Activated T-helper 2 cell treated with anti-CD3 and anti-CD28 coated beads, Interferon-gamma antibody, Interleukin-2, Interleukin-4, amounts not matched to agents 10 μg/mL and 5 μg/mL and 100 μg/mL, durations not matched to agents 14 hours and 24 hours and 36 hours (primary cell): ENCODE measurements at regions not wholly inside any gene's neighbourhood (a gene's known extent, or its start where the extent isn't known, plus 50 kb on each side); places are given as distances from the start of the nearest gene placed in this dataset.

Experiments used
- DNase-seq: peaks from one replicate; pipeline ENCODE4 v3.0.0; 2021; ENCODE audit warnings: low spot score
- H3K27ac Mint-ChIP-seq: one replicate; pipeline ENCODE4 v1.8.0; 2021; ENCODE audit warnings: mixed read lengths
- H3K27me3 Mint-ChIP-seq: one replicate; pipeline ENCODE4 v1.8.0; 2021; ENCODE audit warnings: low read depth, mixed read lengths
- H3K36me3 Mint-ChIP-seq: one replicate; pipeline ENCODE4 v1.8.0; 2021; ENCODE audit warnings: low read depth, mixed read lengths
- H3K4me1 Mint-ChIP-seq: one replicate; pipeline ENCODE4 v1.8.0; 2021; ENCODE audit warnings: low read depth, mixed read lengths
- H3K4me3 Mint-ChIP-seq: one replicate; pipeline ENCODE4 v1.8.0; 2021; ENCODE audit warnings: low read depth, mild to moderate bottlenecking, moderate library complexity, mixed read lengths
- H3K9me3 Mint-ChIP-seq: one replicate; pipeline ENCODE4 v1.8.0; 2021; ENCODE audit warnings: mixed read lengths
- intact Hi-C: fragments of 100-400 bp; cut with micrococcal nuclease; formaldehyde crosslinking; loops from one replicate; pipeline ENCODE4 v1.15.1; 2023

GRCh38 chr22:27490080-27490479, 311.5 kb downstream of the MN1 start:
- Mint-ChIP-seq H3K9me3 (peaks cover 13% of the 10 kb centered on the region), H3K4me1 (no peaks in the 10 kb centered on the region), H3K27me3 (no peaks in the 10 kb centered on the region), H3K4me3 (no peak overlapping the region), H3K27ac (no peak overlapping the region), H3K36me3 (no peaks in the 10 kb centered on the region)
- no peak for DNase-seq
- intact Hi-C loops, result no loop called here

DNA sequence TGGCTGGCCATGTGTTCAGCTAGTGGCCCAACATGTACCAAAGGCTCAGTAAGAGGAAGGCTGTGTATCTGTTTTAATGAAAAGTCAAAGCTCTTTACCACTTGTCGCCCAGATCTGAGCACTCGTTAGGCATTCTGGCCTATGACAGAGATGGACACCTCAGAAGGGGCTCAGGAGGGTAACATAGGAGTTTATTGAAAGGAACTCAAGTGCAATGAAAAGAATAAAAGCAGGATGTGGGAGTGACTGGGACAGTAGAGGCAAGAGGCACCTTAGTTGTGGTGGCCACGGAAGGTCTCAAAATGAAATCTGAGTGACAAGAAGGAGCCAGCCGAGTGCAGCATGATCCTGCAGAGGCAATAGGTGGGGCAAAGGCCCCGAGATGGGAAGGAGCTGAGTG, 309.7 kb downstream of the MN1 start:
- intact Hi-C loops, result no loop called here
- peaks cover 13% of the 10 kb centered on the region for H3K9me3 Mint-ChIP-seq
- no peaks in the 10 kb centered on the region for H3K36me3 Mint-ChIP-seq
- no peak for DNase-seq
- H3K27me3 Mint-ChIP-seq, result no peaks in the 10 kb centered on the region
- no peaks in the 10 kb centered on the region for H3K4me1 Mint-ChIP-seq
- H3K4me3 Mint-ChIP-seq, result no peak overlapping the region
- H3K27ac Mint-ChIP-seq, result no peak overlapping the region

- Mint-ChIP-seq H3K9me3 (peaks cover 13% of the 10 kb centered on the region), H3K4me3 (no peak overlapping the region), H3K27me3 (no peaks in the 10 kb centered on the region), H3K4me1 (no peaks in the 10 kb centered on the region), H3K36me3 (no peaks in the 10 kb centered on the region), H3K27ac (no peak overlapping the region)
- intact Hi-C loops, result no loop called here
- no peak for DNase-seq
Observed at GRCh38 chr22:27492566-27493201, 308.9 kb downstream of the MN1 start.

DNA sequence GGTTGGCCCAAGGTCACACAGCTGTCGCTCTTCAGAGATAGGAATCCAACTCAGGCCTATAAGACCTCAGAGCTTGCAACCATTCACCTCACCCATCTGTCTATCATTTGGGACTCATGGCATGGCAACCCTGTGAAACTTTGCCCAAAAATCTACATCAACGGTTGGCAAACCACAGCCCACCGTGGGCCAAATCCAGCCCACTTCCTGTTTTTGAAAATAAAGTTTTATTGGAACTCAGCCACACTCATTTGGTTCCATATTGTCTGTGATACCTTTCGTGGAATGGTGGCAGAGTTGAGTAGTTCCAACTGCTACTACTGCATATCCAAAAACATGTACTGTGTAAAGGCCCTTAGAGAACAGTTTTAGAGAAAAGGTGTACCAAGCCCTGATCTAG, 307.8 kb downstream of the MN1 start:
- Mint-ChIP-seq H3K27me3 (no peaks in the 10 kb centered on the region), H3K4me3 (no peak overlapping the region), H3K4me1 (no peaks in the 10 kb centered on the region), H3K27ac (no peak overlapping the region), H3K9me3 (peaks cover 13% of the 10 kb centered on the region), H3K36me3 (no peaks in the 10 kb centered on the region)
- intact Hi-C loops, result no loop called here
- DNase-seq, result no peak

GRCh38 chr22:27494785-27495184, 306.8 kb downstream of the MN1 start:
- intact Hi-C loops, result no loop called here
- H3K9me3 Mint-ChIP-seq, result peaks cover 13% of the 10 kb centered on the region
- H3K4me3 Mint-ChIP-seq, result no peak overlapping the region
- H3K27ac Mint-ChIP-seq, result no peak overlapping the region
- H3K27me3 Mint-ChIP-seq, result no peaks in the 10 kb centered on the region
- H3K36me3 Mint-ChIP-seq, result no peaks in the 10 kb centered on the region
- no peak for DNase-seq
- H3K4me1 Mint-ChIP-seq, result no peaks in the 10 kb centered on the region

DNA sequence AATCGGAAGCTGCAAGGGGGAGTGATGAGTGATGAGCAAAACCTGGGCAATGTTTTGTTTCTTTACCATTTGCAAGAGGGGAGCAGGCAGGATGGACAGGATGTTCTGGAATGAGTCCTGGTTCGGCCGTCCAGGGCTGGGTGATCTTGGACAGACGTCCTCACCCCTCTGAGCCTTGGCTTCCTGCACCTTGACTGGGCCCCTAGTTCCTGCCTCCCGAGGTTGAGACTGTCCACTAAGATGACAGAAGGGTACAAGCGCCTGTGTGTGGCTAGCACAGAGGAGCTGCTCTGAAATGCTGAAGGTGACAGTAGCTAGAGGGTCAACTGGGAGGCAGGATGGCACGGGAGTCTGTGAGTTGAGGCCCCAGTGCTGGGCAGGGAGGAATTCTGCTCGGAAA, 306.2 kb downstream of the MN1 start:
- Mint-ChIP-seq H3K27me3 (no peaks in the 10 kb centered on the region), H3K27ac (no peak overlapping the region), H3K4me3 (no peak overlapping the region), H3K9me3 (peaks cover 13% of the 10 kb centered on the region), H3K36me3 (no peaks in the 10 kb centered on the region), H3K4me1 (no peaks in the 10 kb centered on the region)
- no peak for DNase-seq
- intact Hi-C loops, result no loop called here

DNA sequence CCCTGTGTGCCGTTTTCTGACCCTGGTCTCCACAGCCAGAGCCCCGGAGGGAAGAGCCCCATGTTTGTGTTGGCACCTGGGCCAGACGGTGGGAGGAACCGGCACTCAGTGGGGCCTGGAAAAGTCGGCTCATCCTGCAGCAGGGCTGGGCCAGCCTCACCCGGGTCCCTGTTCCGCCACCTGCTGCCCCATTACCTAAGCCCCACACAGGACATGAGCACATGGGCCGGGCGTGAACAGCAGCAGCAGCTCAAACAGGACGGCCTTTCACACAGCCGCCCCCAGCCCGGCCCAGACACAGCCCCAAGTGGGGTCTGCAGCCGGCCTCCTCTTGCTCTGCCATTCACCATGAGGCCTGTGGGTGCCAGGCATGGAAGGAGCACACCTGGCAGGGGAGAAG, 302.4 kb downstream of the MN1 start:
- H3K27ac Mint-ChIP-seq, result no peak overlapping the region
- no peaks in the 10 kb centered on the region for H3K36me3 Mint-ChIP-seq
- H3K4me1 Mint-ChIP-seq, result no peaks in the 10 kb centered on the region
- DNase-seq, result no peak
- H3K9me3 Mint-ChIP-seq, result peaks cover 8% of the 10 kb centered on the region
- H3K4me3 Mint-ChIP-seq, result no peak overlapping the region
- intact Hi-C loops, result no loop called here
- no peaks in the 10 kb centered on the region for H3K27me3 Mint-ChIP-seq

GRCh38 chr22:27501191-27501936, 300.2 kb downstream of the MN1 start:
- H3K27me3 Mint-ChIP-seq, result no peaks in the 10 kb centered on the region
- no peaks in the 10 kb centered on the region for H3K36me3 Mint-ChIP-seq
- H3K27ac Mint-ChIP-seq, result no peak overlapping the region
- no peak overlapping the region for H3K4me3 Mint-ChIP-seq
- H3K4me1 Mint-ChIP-seq, result no peaks in the 10 kb centered on the region
- H3K9me3 Mint-ChIP-seq, result peaks cover 8% of the 10 kb centered on the region
- no peak for DNase-seq
- intact Hi-C loops, result no loop called here

DNA sequence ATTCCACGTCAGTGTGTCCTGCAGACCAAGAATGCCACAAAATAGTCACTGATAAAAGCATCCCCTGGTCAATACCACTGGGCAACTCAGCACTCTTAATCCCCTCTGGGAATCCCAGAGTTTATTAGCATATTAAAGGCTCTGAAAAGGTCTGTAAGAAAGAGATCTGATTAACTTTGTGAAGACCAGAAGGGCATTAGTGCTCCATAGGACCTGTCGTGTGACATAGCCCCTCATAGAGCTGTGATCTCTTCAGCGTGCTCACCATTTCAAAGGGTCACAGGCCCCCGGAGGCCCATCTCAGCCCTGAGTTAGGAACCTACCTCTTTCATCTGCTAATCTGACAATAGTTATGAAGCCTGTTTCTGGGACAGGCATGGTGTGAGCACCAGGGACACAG, 299.2 kb downstream of the MN1 start:
- no peaks in the 10 kb centered on the region for H3K36me3 Mint-ChIP-seq
- no peak overlapping the region for H3K4me3 Mint-ChIP-seq
- DNase-seq, result no peak
- H3K27me3 Mint-ChIP-seq, result no peaks in the 10 kb centered on the region
- H3K9me3 Mint-ChIP-seq, result peaks cover 8% of the 10 kb centered on the region
- H3K27ac Mint-ChIP-seq, result no peak overlapping the region
- H3K4me1 Mint-ChIP-seq, result no peaks in the 10 kb centered on the region
- intact Hi-C loops, result no loop called here

- Mint-ChIP-seq H3K27ac (no peak overlapping the region), H3K4me3 (no peak overlapping the region), H3K27me3 (no peaks in the 10 kb centered on the region), H3K4me1 (no peaks in the 10 kb centered on the region), H3K9me3 (peaks cover 8% of the 10 kb centered on the region), H3K36me3 (no peaks in the 10 kb centered on the region)
- intact Hi-C loops, result no loop called here
- no peak for DNase-seq
Observed at GRCh38 chr22:27504360-27505253, 296.9 kb downstream of the MN1 start.

DNA sequence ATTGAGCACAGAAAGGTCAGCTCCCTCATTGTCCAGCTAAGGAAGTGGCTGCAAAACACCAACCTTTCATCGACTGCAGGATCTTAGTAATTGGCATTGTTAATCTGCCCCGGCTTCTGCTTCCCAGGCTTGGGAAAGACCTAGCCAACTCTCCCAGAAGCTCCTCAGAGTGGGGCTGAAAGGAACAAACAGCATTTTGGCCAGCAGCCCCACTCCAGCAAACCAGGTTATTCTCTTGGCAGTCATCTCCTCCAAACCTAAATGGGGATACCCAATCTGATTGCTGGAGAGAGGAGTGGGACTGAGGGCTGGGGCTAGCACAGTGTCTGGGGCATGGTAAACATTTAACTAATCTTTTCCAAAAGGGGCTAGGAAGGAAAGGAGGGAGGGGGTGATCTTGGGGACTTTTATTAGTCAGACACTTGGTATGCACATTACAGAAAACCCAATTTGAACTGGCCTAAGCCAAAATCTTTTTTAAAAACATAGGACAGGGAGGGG, 294.4 kb downstream of the MN1 start:
- Mint-ChIP-seq H3K36me3 (no peaks in the 10 kb centered on the region), H3K9me3 (peaks cover 8% of the 10 kb centered on the region), H3K27me3 (no peaks in the 10 kb centered on the region), H3K27ac (no peak overlapping the region), H3K4me3 (no peak overlapping the region), H3K4me1 (no peaks in the 10 kb centered on the region)
- no peak for DNase-seq
- intact Hi-C loops, result no loop called here

DNA sequence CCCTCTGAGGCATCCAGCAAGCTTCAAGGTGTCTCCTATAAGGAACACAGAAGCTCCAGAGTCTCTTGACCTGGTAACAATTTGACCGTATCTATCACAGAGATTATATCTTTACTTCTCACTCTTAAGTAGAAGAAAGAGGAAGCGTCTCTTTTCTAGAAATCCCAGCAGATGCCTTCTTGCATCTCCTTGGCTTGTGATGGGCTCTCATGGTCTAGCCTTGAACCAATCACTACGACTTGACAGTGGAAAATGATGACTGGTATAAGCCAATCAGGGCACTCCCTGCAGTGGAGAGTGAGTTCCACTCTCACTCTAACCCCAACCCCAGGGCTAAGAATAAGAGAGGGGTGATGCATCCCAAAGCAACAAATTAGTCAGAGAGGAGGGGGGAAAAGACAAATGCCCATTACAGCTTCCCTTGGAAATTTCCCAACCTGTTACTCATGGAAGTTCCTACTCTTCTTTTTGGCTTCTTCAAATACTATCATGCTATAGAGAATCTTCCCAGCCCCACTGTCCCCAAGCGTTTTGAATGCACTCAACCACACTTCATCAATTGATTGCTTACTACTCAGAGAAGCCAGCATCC, 293.5 kb downstream of the MN1 start:
- intact Hi-C loops, result no loop called here

More for the DNA sequence above, 293.5 kb downstream of the MN1 start:
- Mint-ChIP-seq H3K4me1 (no peaks in the 10 kb centered on the region), H3K27ac (no peak overlapping the region), H3K36me3 (no peaks in the 10 kb centered on the region), H3K27me3 (no peaks in the 10 kb centered on the region), H3K9me3 (peaks cover 8% of the 10 kb centered on the region), H3K4me3 (no peak overlapping the region)
- no peak for DNase-seq
